Astrocyte (in vitro differentiated cells and primary cell): ENCODE measurements at regions not wholly inside any gene's neighbourhood (a gene's known extent, or its start where the extent isn't known, plus 50 kb on each side); places are given as distances from the start of the nearest gene placed in this dataset.
A peak's percentile ranks its signal among the peaks of the same experiment; 100 is the strongest.

Experiments used
- DNase-seq: peaks from one replicate; pipeline ENCODE4 v3.0.0-alpha.2; 2010; ENCODE audit warnings: low read depth
- FAIRE-seq: peaks from 2 replicates; lab custom pipeline; 2011; peaks lifted over from hg19 to GRCh38; lab: Jason Lieb, UNC
- H2AFZ ChIP-seq: 2 replicates; pipeline ENCODE4 v1.6.0; 2012; ENCODE audit warnings: low read depth, low read length, inconsistent platforms
- H3K27ac ChIP-seq: 2 replicates; pipeline ENCODE4 v1.5.1; 2011; ENCODE audit warnings: low read depth, low read length, inconsistent platforms
- H3K27me3 ChIP-seq: 2 replicates; pipeline ENCODE4 v1.6.0; 2011; ENCODE audit warnings: low read length, inconsistent platforms; ENCODE audit not compliant: insufficient read depth
- H3K36me3 ChIP-seq: 2 replicates; pipeline ENCODE4 v1.5.1; 2011; ENCODE audit warnings: low read length, inconsistent platforms; ENCODE audit not compliant: insufficient read depth
- H3K4me1 ChIP-seq: 2 replicates; pipeline ENCODE4 v1.5.1; 2011; ENCODE audit warnings: low read length, inconsistent platforms; ENCODE audit not compliant: insufficient read depth
- H3K4me2 ChIP-seq: 2 replicates; pipeline ENCODE4 v1.6.0; 2012; ENCODE audit warnings: low read length, inconsistent platforms
- H3K4me3 ChIP-seq: 2 replicates; pipeline ENCODE4 v1.5.1; 2011; ENCODE audit warnings: low read depth, mild to moderate bottlenecking, low read length, inconsistent platforms; ENCODE audit not compliant: insufficient read depth
- H3K79me2 ChIP-seq: 2 replicates; pipeline ENCODE4 v1.6.0; 2012; ENCODE audit warnings: mild to moderate bottlenecking, low read length, inconsistent platforms; ENCODE audit not compliant: insufficient read depth
- H3K9ac ChIP-seq: 2 replicates; pipeline ENCODE4 v1.6.0; 2012; ENCODE audit warnings: mild to moderate bottlenecking, low read length, inconsistent platforms
- H3K9me3 ChIP-seq: 2 replicates; pipeline ENCODE4 v1.5.1; 2012; ENCODE audit warnings: low read depth, mild to moderate bottlenecking, low read length, inconsistent platforms; ENCODE audit not compliant: insufficient read depth
- H4K20me1 ChIP-seq: 2 replicates; pipeline ENCODE4 v1.6.0; 2012; ENCODE audit warnings: low read length, inconsistent platforms; ENCODE audit not compliant: insufficient read depth
- H3K27ac Mint-ChIP-seq: one replicate; pipeline ENCODE4 v1.8.0; 2021; ENCODE audit warnings: mild to moderate bottlenecking, mixed read lengths; ENCODE audit not compliant: unreplicated experiment
- H3K27me3 Mint-ChIP-seq: one replicate; pipeline ENCODE4 v1.8.0; 2021; ENCODE audit warnings: low read depth, mixed read lengths; ENCODE audit not compliant: unreplicated experiment
- H3K36me3 Mint-ChIP-seq: one replicate; pipeline ENCODE4 v1.8.0; 2021; ENCODE audit warnings: low read depth, mixed read lengths; ENCODE audit not compliant: unreplicated experiment
- H3K4me1 Mint-ChIP-seq: one replicate; pipeline ENCODE4 v1.8.0; 2021; ENCODE audit warnings: low read depth, mixed read lengths; ENCODE audit not compliant: unreplicated experiment
- H3K4me3 Mint-ChIP-seq: one replicate; pipeline ENCODE4 v1.8.0; 2021; ENCODE audit warnings: mild to moderate bottlenecking, moderate library complexity, mixed read lengths; ENCODE audit not compliant: unreplicated experiment
- H3K9me3 Mint-ChIP-seq: one replicate; pipeline ENCODE4 v1.8.0; 2021; ENCODE audit warnings: mild to moderate bottlenecking, mixed read lengths; ENCODE audit not compliant: unreplicated experiment
- EZH2 ChIP-seq: IDR thresholded peaks from 2 replicates; pipeline ENCODE4 v1.6.1; 2012; ENCODE audit warnings: mild to moderate bottlenecking, low read length, inconsistent platforms; ENCODE audit not compliant: insufficient read depth
- TF ChIP-seq, protein P1 (sequence below): IDR thresholded peaks from 2 replicates; pipeline ENCODE4 v1.5.1; 2011; ENCODE audit warnings: low read depth, mild to moderate bottlenecking, inconsistent platforms, low read length, moderate library complexity; ENCODE audit not compliant: insufficient read depth

DNA sequence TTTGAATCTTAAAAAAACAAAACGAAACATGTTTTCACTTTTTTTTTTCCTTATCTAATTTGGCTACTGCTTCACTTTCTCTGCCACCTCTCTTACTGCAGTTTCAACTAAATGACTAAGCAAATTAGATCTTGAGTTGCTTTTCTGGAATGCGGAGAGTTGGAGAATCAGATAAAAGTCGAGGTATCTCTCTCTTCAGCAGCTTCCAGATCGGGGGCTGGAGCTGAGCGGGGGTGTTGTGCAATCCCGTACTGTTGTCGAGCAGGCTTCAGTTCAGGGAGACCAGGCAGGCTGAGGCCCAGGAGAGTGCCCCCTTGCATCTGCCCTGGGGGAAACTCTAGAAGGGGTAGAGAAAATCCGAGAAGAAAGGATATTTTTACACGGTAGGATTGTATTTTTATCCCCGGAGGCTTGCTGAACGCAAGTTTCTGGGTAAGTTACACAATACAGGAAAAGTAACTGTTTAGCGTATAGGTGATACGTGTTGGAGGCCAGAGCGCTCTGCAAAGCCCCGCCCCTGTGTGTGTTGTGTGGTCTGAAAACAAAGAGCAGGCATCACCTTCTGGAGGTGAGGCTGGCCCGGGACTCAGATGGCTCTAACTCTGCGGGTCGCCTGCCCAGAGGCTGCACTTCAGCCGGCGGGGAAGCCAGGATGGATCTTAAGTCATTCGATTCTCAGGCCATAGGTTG is 116.6 kb downstream of the KLF6 start:
- peak overlapping the region; percentile 80 for H3K27ac Mint-ChIP-seq
- no peaks in the 10 kb centered on the region for H4K20me1 ChIP-seq
- no peaks in the 10 kb centered on the region for H3K9me3 ChIP-seq
- FAIRE-seq (no peak), DNase-seq (peak; percentile 90)
- H3K9me3 Mint-ChIP-seq = no peaks in the 10 kb centered on the region
- TF ChIP-seq, protein P1, sequence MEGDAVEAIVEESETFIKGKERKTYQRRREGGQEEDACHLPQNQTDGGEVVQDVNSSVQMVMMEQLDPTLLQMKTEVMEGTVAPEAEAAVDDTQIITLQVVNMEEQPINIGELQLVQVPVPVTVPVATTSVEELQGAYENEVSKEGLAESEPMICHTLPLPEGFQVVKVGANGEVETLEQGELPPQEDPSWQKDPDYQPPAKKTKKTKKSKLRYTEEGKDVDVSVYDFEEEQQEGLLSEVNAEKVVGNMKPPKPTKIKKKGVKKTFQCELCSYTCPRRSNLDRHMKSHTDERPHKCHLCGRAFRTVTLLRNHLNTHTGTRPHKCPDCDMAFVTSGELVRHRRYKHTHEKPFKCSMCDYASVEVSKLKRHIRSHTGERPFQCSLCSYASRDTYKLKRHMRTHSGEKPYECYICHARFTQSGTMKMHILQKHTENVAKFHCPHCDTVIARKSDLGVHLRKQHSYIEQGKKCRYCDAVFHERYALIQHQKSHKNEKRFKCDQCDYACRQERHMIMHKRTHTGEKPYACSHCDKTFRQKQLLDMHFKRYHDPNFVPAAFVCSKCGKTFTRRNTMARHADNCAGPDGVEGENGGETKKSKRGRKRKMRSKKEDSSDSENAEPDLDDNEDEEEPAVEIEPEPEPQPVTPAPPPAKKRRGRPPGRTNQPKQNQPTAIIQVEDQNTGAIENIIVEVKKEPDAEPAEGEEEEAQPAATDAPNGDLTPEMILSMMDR = no peak
- no peak for TF ChIP-seq EZH2
- H3K4me3 Mint-ChIP-seq = no peak overlapping the region
- no peaks in the 10 kb centered on the region for H3K4me1 ChIP-seq
- H3K36me3 Mint-ChIP-seq = no peaks in the 10 kb centered on the region
- no peak overlapping the region for H3K9ac ChIP-seq
- H3K4me1 Mint-ChIP-seq = peaks cover 6% of the 10 kb centered on the region
- H2AFZ ChIP-seq = no peak overlapping the region
- peak overlapping the region; percentile 42 for H3K4me2 ChIP-seq
- no peak overlapping the region for H3K4me3 ChIP-seq
- no peaks in the 10 kb centered on the region for H3K79me2 ChIP-seq
- peaks cover 15% of the 10 kb centered on the region for H3K27me3 Mint-ChIP-seq
- H3K36me3 ChIP-seq = no peaks in the 10 kb centered on the region
- H3K27me3 ChIP-seq = no peaks in the 10 kb centered on the region
- H3K27ac ChIP-seq = no peak overlapping the region

DNA sequence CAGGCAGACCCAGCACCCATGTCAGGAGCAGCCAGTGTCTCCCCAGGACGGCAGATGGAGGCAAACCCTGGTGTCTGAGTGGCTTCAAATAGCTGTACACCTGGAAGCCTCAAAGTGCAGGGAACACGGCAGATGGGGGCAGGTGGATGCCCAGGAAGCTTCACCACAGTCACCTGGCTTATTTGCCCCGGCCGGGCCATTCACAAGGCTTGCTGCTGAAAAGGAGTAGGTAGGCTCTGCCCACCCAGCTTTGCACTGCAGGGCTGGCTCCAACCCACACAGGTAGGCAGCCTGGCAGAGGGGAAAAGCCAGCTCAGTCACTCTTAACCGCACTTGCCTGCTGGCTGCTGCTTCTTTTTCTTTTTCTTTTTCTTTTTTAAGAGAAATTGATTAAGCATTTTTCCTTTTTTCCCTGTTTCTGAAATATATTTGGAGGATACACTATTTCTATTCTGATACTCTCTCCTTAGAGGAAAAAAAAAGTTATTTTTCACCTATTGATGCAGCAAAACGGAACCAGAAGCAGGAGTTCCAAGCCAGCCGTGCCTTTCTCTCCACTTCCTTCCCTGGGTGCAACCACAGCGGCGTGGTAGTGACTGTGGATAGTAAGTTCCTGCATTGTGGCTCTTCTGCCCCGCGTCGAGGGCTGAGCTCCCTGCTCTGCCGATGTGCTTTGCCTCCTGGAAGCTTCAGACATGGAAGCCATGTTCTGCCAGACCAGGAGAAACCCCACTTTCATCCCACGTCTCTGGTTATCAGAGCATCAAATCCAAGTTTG is 118.3 kb downstream of the KLF6 start:
- Histone ChIP-seq H3K36me3 (no peaks in the 10 kb centered on the region), H4K20me1 (no peaks in the 10 kb centered on the region), H3K4me1 (no peaks in the 10 kb centered on the region), H3K4me2 (no peak overlapping the region), H3K27me3 (no peaks in the 10 kb centered on the region), H3K79me2 (no peaks in the 10 kb centered on the region), H3K4me3 (no peak overlapping the region), H3K27ac (no peak overlapping the region), H2AFZ (no peak overlapping the region), H3K9me3 (no peaks in the 10 kb centered on the region), H3K9ac (no peak overlapping the region)
- no peak for TF ChIP-seq EZH2
- TF ChIP-seq, protein P1 = no peak
- no peak for DNase-seq
- Mint-ChIP-seq H3K9me3 (no peaks in the 10 kb centered on the region), H3K36me3 (peaks cover 3% of the 10 kb centered on the region), H3K27ac (peak overlapping the region; percentile 54), H3K4me3 (no peak overlapping the region), H3K27me3 (peaks cover 23% of the 10 kb centered on the region), H3K4me1 (peaks cover 6% of the 10 kb centered on the region)
- FAIRE-seq = no peak
